HepG2 (cell line): ENCODE measurements at regions not wholly inside any gene's neighbourhood (a gene's known extent, or its start where the extent isn't known, plus 50 kb on each side); places are given as distances from the start of the nearest gene placed in this dataset.

Experiments
- POLR2AphosphoS5 ChIP-seq: IDR thresholded peaks from 2 replicates; pipeline ENCODE4 v1.6.1; 2012; ENCODE audit warnings: low read depth, low read length
- RNF2 ChIP-seq: fragments of 450-650 bp; conservative IDR thresholded peaks from 2 replicates; pipeline ENCODE4 v1.6.1; 2016; ENCODE audit warnings: low read depth
- SRY ChIP-seq: sonication (generic); formaldehyde crosslinking; IDR thresholded peaks from 2 replicates; pipeline ENCODE4 v1.8.0; 2022; ENCODE audit warnings: mild to moderate bottlenecking, missing genetic modification reagents
- TF ChIP-seq, protein P1 (sequence below): sonication (generic); formaldehyde crosslinking; IDR thresholded peaks from 2 replicates; pipeline ENCODE4 v1.5.0; 2020; ENCODE audit warnings: mild to moderate bottlenecking, missing genetic modification reagents, moderate library complexity

GRCh38 chr3:167895178-167895577, 159.7 kb downstream of the SERPINI1 start:
- TF ChIP-seq POLR2AphosphoS5, result no peak
- TF ChIP-seq SRY (CRISPR knock-in tag), result no peak
- TF ChIP-seq, protein P1, sequence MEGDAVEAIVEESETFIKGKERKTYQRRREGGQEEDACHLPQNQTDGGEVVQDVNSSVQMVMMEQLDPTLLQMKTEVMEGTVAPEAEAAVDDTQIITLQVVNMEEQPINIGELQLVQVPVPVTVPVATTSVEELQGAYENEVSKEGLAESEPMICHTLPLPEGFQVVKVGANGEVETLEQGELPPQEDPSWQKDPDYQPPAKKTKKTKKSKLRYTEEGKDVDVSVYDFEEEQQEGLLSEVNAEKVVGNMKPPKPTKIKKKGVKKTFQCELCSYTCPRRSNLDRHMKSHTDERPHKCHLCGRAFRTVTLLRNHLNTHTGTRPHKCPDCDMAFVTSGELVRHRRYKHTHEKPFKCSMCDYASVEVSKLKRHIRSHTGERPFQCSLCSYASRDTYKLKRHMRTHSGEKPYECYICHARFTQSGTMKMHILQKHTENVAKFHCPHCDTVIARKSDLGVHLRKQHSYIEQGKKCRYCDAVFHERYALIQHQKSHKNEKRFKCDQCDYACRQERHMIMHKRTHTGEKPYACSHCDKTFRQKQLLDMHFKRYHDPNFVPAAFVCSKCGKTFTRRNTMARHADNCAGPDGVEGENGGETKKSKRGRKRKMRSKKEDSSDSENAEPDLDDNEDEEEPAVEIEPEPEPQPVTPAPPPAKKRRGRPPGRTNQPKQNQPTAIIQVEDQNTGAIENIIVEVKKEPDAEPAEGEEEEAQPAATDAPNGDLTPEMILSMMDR (CRISPR knock-in tag), result no peak
- no peak for TF ChIP-seq RNF2
